ENCODE measurements at regions not wholly inside any gene's neighbourhood (a gene's known extent, or its start where the extent isn't known, plus 50 kb on each side); places are given as distances from the start of the nearest gene placed in this dataset.
A peak's percentile ranks its signal among the peaks of the same experiment; 100 is the strongest.
"Not testable (repeated sequence)": the region's sequence is repeated elsewhere in the genome, so short reads cannot be mapped to it uniquely, and the experiment has no call there.

GRCh38 chr2:19098467-19099160 lies 259.8 kb downstream of the OSR1 start (continued):
- TF ChIP-seq MATR3 (CRISPR knock-in tag; IDR thresholded peaks at IDR 0.05) (no peak), CHCHD3 (CRISPR knock-in tag; IDR thresholded peaks at IDR 0.05) (no peak), ZHX1 (CRISPR knock-in tag; IDR thresholded peaks at IDR 0.05; ENCODE audit: low read depth) (no peak)

- H3K9me3 ChIP-seq (ENCODE audit: low read length); H3K9ac ChIP-seq (ENCODE audit: insufficient read depth, low read depth, low read length); H3K27ac ChIP-seq (ENCODE audit: extremely low read length, insufficient read depth, low read length); H2AFZ ChIP-seq (ENCODE audit: low read length); H3K4me3 ChIP-seq (replicated peaks in 1 of 3; ENCODE audit: insufficient read depth in 1 of 3, low read depth in 2 of 3, low read length in 3 of 3); FAIRE-seq; H3K27me3 ChIP-seq (ENCODE audit: control insufficient read depth in 1 of 2, insufficient read depth in 2 of 2, low read length in 2 of 2); H3K79me2 ChIP-seq (ENCODE audit: insufficient read depth, low read length); in situ Hi-C loops (cut with HindIII; ENCODE audit: extremely low pct_ligation_motif_present, low pct_unique_long_range_greater_than_20kb); H3K4me2 ChIP-seq (ENCODE audit: low read depth, low read length); CTCF ChIA-PET (ENCODE audit: low intra/inter-chr PET ratio, low total read pairs); H4K20me1 ChIP-seq (ENCODE audit: insufficient read depth, low read length); BruUV-seq (replicated peaks); intact Hi-C loops (cut with micrococcal nuclease; ENCODE audit: unreplicated experiment); POLR2A ChIA-PET; H3K36me3 ChIP-seq (replicated peaks in 1 of 2; ENCODE audit: control insufficient read depth in 1 of 2, insufficient read depth in 2 of 2, low read length in 2 of 2); H3K4me1 ChIP-seq (ENCODE audit: insufficient read depth, low read length); TF ChIP-seq FOXA1, SOX6 (IDR thresholded peaks at IDR 0.05): not testable (repeated sequence)
- ATAC-seq (peak; percentile 48), DNase-seq (ENCODE audit: low spot score) (peak; percentile 16)
- TF ChIP-seq FOXA1 (CRISPR knock-in tag; IDR thresholded peaks at IDR 0.05): 0 out of 2 replicates have a peak, but pooled peaks have one; percentile 30
- 0 out of 2 replicates have a peak, but pooled peaks have one; percentile 21 for TF ChIP-seq SOX6 (CRISPR knock-in tag; IDR thresholded peaks at IDR 0.05)
- WGBS (ENCODE audit: low lambda C conversion rate): 13% methylated on average over 5 of the region's 5 CpGs
These were observed 268.9 kb downstream of the OSR1 start for GRCh38 chr2:19089476-19089875.
